Cerebellar nuclear complex (tissue), 1 donor: ENCODE measurements at regions not wholly inside any gene's neighbourhood (a gene's known extent, or its start where the extent isn't known, plus 50 kb on each side); places are given as distances from the start of the nearest gene placed in this dataset.

Experiments
- DNase-seq, 2 experiments: peaks; one replicate each; lab custom pipeline; 2025; lab: John Stamatoyannopoulos, UW

GRCh38 chr1:238001818-238002217 is 111.1 kb upstream of the ZP4 start:
- DNase-seq, result no peak

- DNase-seq, result no peak
Observed at GRCh38 chr1:237999426-238000052, 108.8 kb upstream of the ZP4 start.

- DNase-seq, result no peak
Observed at GRCh38 chr1:237998581-237998980, 107.9 kb upstream of the ZP4 start.

- DNase-seq, result no peak
Observed at GRCh38 chr1:237983496-237983895, 92.8 kb upstream of the ZP4 start.

- no peak for DNase-seq
Observed at GRCh38 chr1:237981223-237981622, 90.5 kb upstream of the ZP4 start.

GRCh38 chr1:237976331-237976730 is 85.6 kb upstream of the ZP4 start:
- no peak for DNase-seq

- DNase-seq, result no peak
Observed at GRCh38 chr1:237975903-237976302, 85.2 kb upstream of the ZP4 start.

GRCh38 chr1:237975376-237975775 is 84.7 kb upstream of the ZP4 start:
- no peak for DNase-seq

- no peak for DNase-seq
Observed at GRCh38 chr1:237972186-237972585, 81.5 kb upstream of the ZP4 start.

GRCh38 chr1:237962985-237963384 is 72.3 kb upstream of the ZP4 start:
- no peak for DNase-seq

- no peak for DNase-seq
Observed at GRCh38 chr1:237961754-237962153, 71.0 kb upstream of the ZP4 start.

GRCh38 chr1:237959838-237960237 is 69.1 kb upstream of the ZP4 start:
- no peak for DNase-seq

- no peak for DNase-seq
Observed at GRCh38 chr1:237953238-237953637, 62.5 kb upstream of the ZP4 start.
